ENCODE measurements at regions not wholly inside any gene's neighbourhood (a gene's known extent, or its start where the extent isn't known, plus 50 kb on each side); places are given as distances from the start of the nearest gene placed in this dataset.
A peak's percentile ranks its signal among the peaks of the same experiment; 100 is the strongest.

DNA sequence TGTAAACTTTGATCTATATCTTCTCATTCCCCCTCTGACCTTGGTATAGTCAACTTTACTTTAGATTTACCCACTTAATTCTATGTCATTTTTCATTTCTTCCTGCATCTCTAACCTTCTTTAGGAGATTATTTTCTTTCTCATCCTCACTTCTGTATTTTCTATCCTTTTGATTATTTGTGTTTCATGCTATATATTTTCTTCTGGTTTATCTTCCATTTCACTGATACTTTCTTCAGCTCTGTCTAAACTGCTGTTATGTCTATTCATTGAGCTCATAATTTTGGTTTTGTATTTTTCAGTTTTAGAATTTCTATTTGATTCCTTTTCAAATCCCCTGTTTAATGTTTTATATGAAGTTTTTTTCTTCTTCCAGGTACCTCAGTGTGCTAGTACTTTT, 171.1 kb upstream of the LYZL1 start:
- DNase-seq (ENCODE audit: low read depth), result no peak

DNA sequence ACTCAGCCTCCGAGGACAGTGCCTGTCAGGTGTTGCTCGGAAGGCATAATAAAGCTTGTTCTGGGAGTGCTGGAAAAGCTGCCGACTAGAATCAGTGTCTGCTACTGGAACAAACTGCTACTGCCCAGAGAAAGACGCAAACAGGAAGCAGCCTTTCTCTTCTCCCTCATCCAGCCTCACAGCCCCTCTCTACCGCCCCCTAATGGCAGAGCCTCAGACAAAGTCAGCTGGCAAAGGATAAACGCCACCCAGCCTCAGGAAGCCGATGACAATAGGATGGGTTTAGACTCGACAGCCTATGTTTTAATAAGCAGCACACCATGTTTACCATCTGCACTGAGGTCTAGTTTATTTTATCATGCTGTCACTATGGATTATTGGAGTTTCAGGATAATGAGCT, 169.5 kb upstream of the LYZL1 start:
- peak; percentile 48 for DNase-seq (ENCODE audit: low read depth)

DNA sequence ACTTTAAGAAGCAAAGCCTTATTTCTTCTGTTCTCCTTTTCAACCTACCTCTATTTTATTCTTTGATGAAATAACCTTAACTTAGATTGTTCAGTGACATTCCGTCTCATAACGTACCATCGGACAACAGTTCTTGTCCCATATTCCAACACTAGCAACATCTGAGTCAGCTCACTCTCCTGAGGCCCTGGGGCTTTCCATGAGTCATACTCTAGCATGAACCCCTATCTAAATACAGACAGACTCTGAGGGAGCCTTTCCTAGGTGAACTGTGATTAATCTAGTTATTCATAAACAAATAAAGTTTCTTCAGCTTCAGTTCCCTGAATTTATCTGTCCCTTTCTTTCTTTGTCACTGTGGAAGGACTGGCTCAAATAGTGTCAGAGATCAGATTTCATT, 168.7 kb upstream of the LYZL1 start:
- DNase-seq (ENCODE audit: low read depth), result peak; percentile 97

DNA sequence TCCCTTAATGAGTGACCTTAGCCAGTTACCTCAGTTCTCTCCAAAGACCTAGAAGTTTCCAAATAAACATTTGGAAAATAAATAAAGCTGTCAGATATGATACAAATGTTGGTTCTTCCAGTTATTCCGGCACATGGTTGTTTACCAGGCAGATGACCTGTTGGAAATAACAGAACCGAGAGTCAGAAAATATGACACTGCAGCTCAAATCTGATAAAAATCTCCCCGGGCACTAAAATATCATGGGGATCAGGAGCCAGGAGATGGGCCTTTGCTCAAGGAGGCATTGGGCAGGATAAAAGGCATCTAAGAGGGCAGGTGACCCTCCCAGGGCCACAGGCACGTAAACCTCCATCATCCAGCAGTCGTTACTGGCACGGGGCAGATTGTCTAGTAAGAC, 164.0 kb upstream of the LYZL1 start:
- DNase-seq (ENCODE audit: low read depth), result no peak

DNA sequence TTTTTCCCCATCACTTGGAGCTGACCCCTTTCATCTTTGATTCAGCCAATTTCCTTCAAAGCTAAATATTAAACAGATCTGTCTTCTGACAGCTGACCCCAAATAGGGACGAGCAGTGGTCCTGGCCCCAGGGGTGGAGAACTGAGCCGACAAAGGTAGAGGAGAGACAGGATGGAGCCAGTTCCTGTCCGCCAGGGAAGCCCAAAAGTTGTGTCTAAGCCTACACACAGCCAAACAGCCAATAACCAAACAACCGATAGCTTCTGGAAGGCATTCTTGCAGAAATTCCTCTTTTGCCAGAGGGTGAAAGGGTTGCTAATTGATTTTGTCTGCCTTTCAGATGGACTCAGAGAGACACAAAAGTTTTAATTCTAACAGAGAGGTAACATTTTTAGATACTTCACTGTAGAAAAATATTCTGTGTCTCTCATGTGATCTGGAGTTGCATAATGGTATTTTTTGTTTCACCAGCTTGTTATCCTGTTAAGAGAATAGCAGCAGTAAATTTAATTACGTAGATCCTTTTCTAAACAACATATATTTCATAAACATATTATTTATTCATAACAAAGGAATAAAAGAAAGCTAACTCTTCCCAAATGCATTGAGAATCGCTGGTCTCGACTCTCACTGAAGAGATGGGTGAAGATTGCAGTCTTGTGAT, 161.7 kb upstream of the LYZL1 start:
- no peak for DNase-seq (ENCODE audit: low read depth)

DNA sequence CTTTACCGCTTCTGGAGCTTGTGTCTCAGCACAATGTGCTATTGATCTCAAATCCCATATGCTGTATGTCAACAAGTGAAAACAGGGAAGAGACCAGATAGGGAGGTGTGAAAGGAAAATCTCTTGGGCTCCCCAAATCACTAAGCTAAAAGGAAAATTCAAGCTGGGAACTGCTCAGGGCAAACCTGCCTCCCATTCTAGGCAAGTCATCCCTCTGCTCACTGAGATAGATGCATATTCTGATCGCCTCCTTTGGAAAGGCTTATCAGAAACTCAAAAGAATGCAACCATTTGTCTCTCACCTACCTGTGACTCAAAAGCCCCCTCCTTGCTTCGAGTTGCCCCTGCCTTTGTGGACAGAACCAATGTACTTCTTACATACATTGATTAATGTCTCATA, 161.1 kb upstream of the LYZL1 start:
- DNase-seq (ENCODE audit: low read depth), result no peak

DNA sequence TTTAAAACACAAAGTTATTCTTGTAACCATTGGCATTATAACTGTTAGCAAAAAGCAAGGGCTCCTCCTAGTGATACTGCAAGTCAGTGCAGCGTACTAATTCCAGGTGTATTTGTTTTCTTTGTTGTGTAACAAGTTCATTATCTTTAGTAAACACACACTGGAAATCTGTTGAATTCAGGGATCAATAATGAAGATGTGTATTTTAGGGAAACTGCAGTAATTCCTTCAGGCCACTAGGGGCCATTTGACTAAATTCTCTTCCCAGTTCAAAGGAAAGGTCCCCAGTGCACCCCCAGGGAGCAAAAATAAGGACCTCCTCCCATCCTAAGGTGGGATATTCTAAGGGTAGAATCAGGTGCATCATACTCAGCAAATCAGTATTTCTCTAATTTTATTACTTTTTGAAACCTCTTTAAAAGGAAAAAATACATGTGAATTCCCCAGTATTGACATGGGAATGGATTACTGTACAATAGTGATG, 158.6 kb upstream of the LYZL1 start:
- peak; percentile 50 for DNase-seq (ENCODE audit: low read depth)

DNA sequence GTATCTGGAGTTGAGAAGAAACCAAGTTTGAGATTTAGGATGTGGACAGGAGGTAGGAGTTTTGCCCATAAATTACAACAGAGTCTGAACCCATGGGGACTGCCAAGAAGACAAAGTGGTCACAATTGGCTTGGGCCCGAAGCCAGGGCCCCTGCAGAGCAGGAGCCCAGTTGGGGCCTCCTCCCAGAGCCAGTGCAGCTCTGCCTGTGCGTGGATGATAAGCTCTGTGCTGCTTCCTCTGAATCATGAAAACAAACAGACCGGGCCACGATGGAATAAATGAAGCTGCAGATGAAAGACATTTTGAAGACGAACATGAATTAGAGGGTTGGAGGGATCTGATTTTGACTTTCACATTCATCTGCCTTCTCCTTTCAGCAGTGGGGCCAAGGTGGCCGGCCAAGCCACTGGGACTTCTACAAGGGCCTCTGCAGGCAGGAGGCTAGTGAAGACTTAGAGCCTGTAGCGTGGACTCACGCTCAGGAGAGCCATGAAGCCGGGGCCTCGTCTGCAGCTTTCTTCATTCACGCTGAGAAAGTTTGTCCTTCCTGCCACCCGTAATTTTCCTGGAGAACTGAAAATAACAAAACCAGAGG, 156.8 kb upstream of the LYZL1 start:
- DNase-seq (ENCODE audit: low read depth), result peak; percentile 53

DNA sequence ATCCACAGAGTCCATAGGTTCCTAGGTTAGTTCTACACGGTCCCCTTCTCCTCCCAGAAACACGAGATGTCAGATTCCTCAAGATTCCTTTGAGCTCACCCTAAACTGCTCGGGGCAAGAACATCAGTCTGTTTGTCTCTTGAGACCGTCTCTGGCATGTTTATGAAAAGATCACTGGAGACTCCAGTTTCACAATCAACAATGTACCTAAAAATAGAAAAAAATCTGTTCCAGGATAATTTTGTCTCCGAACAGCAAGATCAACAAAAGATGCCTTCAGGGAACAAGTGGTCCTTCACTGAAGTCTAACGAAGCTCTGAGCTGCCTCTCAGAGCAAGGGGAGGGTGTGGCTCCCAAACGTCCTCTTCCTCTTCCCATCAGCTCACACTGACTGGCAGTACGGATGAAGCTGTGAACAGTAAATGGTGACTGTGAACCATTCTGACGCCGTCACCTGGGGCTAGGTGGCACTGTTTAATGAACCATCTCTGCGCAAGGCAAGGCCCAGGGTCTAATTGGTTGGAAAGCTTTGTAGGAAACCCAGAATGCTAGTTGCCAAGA, 156.2 kb upstream of the LYZL1 start:
- DNase-seq (ENCODE audit: low read depth), result peak; percentile 63

DNA sequence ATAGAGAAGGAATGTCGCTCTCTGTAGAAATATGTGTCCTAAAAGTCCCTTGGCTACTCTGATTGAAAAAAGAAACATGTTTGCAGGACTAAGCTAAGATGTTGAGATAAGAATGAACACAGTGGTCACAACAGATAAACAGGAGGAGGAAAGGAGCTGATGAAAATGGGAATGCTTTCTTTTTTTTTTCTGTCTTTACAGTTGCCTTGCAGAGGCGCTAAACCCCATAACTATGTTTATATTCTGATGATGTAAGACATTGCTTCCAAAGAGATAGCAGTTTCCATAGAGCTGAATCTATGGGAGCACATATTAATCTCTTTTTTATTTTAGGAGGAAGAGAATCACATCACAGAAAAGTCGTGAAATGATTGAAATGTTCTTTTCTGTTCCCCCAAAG, 153.5 kb upstream of the LYZL1 start:
- DNase-seq (ENCODE audit: low read depth), result no peak

DNA sequence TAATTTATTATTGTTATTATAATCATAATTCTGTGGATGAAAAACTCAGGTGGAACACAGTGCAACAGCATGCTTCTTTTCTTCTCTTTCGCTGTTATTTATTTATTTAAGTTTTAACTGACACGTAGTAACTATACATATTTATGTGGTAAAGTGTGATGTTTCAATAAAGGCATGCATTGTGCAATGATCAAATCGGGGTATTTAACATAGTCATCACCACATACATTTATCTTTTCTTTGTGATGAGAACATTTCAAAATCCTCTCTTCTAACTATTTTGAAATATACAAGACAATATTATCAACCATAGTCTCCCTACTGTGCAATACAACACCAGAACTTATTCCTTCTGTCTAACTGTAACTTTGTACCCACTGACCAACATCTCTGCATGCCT, 152.5 kb upstream of the LYZL1 start:
- DNase-seq (ENCODE audit: low read depth), result peak; percentile 88

DNA sequence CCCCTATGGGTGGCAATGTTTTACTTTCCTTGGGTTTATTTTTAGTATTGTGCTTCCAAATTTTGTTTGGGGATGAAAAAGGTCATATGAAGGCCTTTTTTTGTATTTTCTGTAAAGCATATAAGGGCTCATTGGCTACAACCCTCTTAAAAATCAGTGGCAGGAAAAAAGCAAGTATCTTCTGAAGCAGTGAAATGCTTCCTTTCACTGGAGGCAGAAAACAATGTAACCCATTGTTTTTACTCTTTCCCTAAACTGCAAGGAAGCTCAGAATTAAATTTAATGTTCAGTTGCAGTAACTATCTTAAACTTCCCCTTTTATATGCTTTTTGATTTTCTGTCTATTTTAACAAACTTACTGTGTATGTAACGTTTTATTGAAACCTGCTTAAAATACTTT, 148.7 kb upstream of the LYZL1 start:
- no peak for DNase-seq (ENCODE audit: low read depth)

DNA sequence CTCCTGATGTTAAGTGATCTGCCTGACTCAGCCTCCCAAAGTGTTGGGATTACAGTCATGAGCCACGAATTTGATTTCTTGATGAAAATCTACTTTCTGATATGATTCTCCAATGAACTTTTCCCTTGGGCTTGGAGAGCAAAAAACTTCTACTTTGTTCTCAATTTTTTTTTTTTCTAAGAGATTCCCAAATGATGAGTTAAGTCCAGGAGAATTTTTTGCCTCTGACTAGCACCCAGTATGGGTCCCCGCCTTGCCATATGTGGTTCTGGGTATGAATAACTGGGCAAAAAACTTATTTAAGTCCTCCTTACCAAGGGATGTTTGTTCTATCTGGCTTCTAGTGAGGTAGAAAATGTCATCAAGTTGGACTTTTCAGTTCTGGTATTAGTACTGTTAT, 147.9 kb upstream of the LYZL1 start:
- DNase-seq (ENCODE audit: low read depth), result peak; percentile 93

DNA sequence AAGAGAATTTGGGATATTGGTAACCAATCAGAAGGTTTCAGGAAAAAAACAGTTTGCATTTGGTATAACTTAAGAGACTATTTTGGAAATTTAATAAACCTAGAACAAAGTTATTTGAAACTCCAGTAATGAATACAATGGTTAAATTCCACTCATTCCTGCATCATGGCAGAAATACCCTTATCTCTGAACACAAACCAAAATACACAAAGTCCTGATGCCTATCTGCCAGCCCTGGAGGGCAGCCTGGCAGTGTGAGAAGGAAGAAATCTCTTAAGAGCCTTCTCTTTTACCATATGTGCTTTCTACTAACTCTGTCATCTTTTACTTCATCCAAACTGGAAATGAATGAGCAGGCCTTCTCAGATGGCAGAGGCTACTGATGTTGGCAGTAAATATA, 147.1 kb upstream of the LYZL1 start:
- DNase-seq (ENCODE audit: low read depth), result peak; percentile 32

DNA sequence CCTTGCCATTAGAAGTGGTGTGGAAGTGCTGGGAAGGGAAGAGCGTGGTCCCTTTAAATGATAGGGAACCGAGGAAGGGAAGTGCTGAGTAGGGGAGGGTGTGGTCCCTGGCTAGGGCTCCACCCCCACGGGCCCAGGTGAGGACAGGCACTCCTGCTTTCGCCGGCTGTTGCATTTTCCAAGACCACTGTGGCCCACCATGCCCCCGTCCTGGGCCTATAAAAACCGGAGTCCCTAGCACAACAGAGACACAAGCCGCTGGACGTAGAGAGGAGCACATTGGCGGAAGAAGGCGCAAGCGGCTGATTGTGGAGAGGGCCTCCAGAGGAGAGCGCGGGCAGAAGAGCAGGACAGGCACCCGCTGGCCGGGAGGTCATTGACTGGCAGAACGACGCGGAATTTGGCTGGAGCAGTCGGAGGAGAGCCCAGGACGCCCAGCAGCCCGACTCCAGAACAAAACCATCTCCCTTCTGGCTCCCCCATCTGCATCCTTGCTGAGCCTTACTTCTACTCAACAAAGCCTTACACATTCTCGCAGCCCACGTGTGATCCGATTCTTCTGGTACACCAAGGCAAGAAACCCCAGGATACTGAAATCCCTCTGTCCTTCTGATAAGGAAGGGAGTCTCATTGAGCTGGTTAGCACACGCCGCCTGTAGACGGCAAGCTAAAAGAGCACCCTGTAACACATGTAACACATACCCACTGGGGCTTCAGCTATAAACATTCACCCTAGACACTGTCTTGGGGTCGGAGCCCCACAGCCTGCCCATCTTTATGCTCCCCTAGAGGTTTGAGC, 146.2 kb upstream of the LYZL1 start:
- DNase-seq (ENCODE audit: low read depth), result no peak

DNA sequence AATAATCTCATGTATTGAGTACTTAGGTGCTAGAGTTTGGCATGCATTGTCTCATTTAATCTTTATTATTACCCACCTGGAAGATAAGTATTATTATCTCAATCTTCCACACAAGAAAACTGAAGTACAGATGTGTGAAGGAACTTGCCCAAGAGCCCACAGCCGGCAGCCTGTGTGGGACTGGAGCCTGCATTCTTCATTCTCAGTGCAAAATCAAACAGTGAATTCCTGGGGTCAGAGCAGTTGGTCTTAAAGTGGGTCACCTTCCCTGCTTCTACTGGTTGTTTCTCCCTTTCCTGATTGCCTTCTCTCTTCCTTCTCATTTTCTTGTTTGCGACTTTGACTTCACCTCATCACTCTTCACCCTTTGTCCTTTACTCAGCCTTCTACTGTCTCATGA, 144.7 kb upstream of the LYZL1 start:
- DNase-seq (ENCODE audit: low read depth), result no peak

DNA sequence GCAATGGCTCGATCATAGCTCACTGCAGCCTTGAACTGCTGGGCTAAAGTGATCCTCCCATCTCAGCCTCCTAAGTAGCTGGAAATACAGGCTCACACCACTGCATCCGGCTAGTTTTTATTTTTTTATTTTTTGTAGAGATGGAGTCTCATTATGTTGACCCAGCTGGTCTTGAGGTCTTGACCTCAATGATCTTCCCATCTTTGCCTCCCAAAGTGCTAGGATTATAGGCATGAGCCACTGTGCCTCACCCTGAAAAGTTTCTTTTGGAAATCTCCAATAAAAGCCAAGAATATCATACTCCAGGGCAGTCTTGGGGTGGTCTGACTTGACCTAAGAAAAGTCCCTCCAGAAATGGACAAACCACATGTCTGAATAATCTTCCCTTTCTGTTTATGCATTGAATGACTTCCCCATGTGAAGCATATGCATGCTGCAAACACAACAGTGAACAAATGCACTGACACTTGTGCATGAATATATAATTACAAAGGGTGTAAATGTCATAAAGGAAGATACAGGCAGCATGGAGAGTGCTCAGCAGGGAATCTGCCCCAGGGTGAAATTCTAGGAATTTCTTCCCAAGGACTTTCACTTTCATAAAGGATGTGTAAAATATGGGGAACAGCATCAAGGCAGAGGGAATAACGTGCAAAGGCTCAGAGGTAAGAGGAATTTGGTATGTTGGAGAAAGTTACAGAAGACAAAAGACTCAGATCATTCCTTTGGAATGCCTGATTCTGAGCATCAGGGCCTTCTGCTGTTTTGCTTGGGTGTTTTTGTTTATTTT, 142.4 kb upstream of the LYZL1 start:
- DNase-seq (ENCODE audit: low read depth), result no peak

DNA sequence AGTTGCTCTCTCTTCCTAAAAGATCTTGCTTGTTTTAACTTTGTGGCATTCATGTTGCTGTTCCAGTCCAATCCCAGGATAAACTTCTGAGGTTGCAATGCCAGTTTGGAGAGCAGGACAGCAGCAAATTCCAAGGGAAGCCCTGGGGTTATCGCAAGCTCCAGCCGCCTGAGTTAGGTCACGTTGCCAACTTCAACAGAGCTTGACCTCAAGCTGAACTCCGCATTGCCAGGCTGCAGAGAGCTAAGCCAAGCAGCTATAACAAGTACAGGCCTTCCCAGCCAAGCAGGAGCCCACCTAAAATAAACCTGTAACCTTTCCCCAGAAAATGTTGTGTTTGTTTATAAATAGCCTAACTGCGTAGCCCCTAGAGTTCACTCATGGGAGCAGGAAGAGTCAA, 138.9 kb upstream of the LYZL1 start:
- DNase-seq (ENCODE audit: low read depth), result peak; percentile 39

DNA sequence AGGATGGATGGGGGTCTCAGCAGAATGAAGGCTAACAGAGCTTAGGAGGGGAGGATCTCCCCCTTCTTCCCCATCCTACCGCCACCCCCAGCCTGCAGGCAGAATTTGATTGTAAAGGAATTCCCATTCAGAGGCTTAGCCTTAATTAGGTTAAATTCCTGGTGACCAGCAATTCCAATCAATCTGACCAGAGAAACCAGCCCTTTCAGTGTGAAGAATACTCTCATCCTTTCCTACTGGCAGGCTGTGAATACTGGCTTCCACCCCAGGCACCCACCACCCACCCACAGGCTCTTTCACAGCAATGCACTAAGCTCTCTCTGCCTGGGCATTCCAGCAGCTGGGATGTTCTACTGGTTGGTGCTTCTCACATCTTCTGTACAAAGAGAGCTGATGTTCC, 137.9 kb upstream of the LYZL1 start:
- DNase-seq (ENCODE audit: low read depth), result no peak

DNA sequence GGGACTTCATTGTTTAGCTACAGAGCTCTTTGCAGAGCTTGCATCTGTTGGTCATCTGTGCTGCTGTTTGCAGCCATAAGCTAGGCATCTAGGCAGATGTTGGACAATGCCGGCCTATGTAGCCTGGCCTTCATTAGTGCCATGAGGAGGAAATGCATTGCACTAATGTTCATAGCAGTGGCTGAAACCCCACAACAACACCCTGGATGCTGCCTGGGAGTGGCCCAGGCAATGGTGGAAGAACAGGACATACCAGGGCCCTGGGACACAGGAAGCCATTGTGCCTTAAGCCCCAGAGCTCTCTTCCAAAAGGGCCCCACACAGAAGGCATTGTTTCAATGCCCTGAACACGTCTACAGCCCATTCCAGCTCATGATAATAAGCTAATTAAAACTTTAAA, 131.5 kb upstream of the LYZL1 start:
- DNase-seq (ENCODE audit: low read depth), result no peak

DNA sequence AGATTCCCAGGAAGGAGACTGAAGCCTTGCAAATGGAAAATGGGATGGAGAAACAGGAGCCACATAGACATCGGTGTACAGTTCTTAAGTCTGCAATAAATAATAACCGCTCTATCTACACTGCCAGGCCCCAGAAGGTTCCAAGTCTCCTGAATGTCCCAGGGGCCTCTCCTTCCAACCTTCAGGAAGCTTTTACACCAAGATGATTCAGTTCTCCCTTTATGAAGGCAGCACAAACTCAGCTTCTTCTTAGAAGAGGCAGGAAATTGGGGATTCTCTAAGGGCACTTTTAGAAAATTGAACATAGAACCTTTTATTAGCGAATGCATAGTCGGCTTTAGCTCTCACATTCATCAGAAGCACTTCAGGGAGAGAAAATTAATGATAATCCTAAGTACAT, 130.8 kb upstream of the LYZL1 start:
- no peak for DNase-seq (ENCODE audit: low read depth)

DNA sequence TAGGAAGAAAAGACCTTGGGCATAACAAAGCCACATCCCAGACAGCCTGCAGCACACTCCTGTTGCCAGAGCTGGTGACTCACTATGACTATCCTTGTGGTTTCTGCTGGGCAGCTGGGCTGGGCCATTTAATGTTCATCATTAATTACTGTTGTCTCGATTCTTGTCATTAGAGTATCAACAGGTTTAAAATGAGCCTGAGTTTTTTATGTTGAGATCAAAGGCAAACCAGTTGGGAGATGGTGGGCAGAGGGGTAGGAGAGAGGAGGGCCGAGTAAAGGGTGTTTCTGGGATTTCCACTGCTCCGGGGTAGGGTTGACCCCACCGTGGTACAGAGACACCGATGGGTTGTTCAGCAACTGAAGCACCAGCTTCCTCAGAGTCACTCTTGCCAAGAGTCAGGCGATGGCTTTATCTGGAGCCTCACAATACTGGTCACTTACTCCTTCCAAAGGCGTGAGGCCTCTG, 128.7 kb upstream of the LYZL1 start:
- peak; percentile 88 for DNase-seq (ENCODE audit: low read depth)

All from iris pigment epithelial cell (primary cell).